ENCODE measurements at regions not wholly inside any gene's neighbourhood (a gene's known extent, or its start where the extent isn't known, plus 50 kb on each side); places are given as distances from the start of the nearest gene placed in this dataset.
"Not testable (repeated sequence)": the region's sequence is repeated elsewhere in the genome, so short reads cannot be mapped to it uniquely, and the experiment has no call there.

GRCh38 chr2:3899536-3900155, 196.3 kb downstream of the DCDC2C start:
- H3K4me3 ChIP-seq (ENCODE audit: low read depth, low read length) = no peak overlapping the region
- no peak for TF ChIP-seq CTCF (IDR thresholded peaks at IDR 0.05; ENCODE audit: insufficient read depth, low read length, severe bottlenecking)

GRCh38 chr2:3902131-3902530, 198.8 kb downstream of the DCDC2C start:
- Histone ChIP-seq H3K4me3 (ENCODE audit: low read depth, low read length) (no peak overlapping the region), H3K27me3 (ENCODE audit: control insufficient read depth, insufficient read depth, low read length) (no peaks in the 10 kb centered on the region), H3K36me3 (ENCODE audit: control insufficient read depth, insufficient read depth, low read length) (no peaks in the 10 kb centered on the region)
- no peak for TF ChIP-seq CTCF (IDR thresholded peaks at IDR 0.05; ENCODE audit: insufficient read depth, low read length, severe bottlenecking)
- DNase-seq (ENCODE audit: low read depth) (no peak), FAIRE-seq (no peak)

More at GRCh38 chr2:3899536-3900155, 196.3 kb downstream of the DCDC2C start:
- H3K36me3 ChIP-seq (ENCODE audit: control insufficient read depth, insufficient read depth, low read length) = no peaks in the 10 kb centered on the region
- FAIRE-seq (no peak), DNase-seq (ENCODE audit: low read depth) (no peak)
- no peaks in the 10 kb centered on the region for H3K27me3 ChIP-seq (ENCODE audit: control insufficient read depth, insufficient read depth, low read length)

- no peaks in the 10 kb centered on the region for H3K27me3 ChIP-seq (ENCODE audit: control insufficient read depth, insufficient read depth, low read length)
- TF ChIP-seq CTCF (IDR thresholded peaks at IDR 0.05; ENCODE audit: insufficient read depth, low read length, severe bottlenecking) = no peak
- no peaks in the 10 kb centered on the region for H3K36me3 ChIP-seq (ENCODE audit: control insufficient read depth, insufficient read depth, low read length)
- no peak overlapping the region for H3K4me3 ChIP-seq (ENCODE audit: low read depth, low read length)
- FAIRE-seq = no peak
- DNase-seq (ENCODE audit: low read depth) = no peak
Observed at GRCh38 chr2:3904061-3904460, 200.7 kb downstream of the DCDC2C start.

- not testable (repeated sequence) for FAIRE-seq; H3K36me3 ChIP-seq (ENCODE audit: control insufficient read depth, insufficient read depth, low read length); H3K27me3 ChIP-seq (ENCODE audit: control insufficient read depth, insufficient read depth, low read length); H3K4me3 ChIP-seq (ENCODE audit: low read depth, low read length); DNase-seq (ENCODE audit: low read depth)
Observed at GRCh38 chr2:3908498-3908897, 205.1 kb downstream of the DCDC2C start.

GRCh38 chr2:3911882-3912455, 208.6 kb downstream of the DCDC2C start:
- Histone ChIP-seq H3K36me3 (ENCODE audit: control insufficient read depth, insufficient read depth, low read length) (no peaks in the 10 kb centered on the region), H3K4me3 (ENCODE audit: low read depth, low read length) (no peak overlapping the region), H3K27me3 (ENCODE audit: control insufficient read depth, insufficient read depth, low read length) (no peaks in the 10 kb centered on the region)
- TF ChIP-seq CTCF (IDR thresholded peaks at IDR 0.05; ENCODE audit: insufficient read depth, low read length, severe bottlenecking) = no peak
- FAIRE-seq = no peak
- no peak for DNase-seq (ENCODE audit: low read depth)

- H3K36me3 ChIP-seq (ENCODE audit: control insufficient read depth, insufficient read depth, low read length) = no peaks in the 10 kb centered on the region
- FAIRE-seq (no peak), DNase-seq (ENCODE audit: low read depth) (no peak)
- TF ChIP-seq CTCF (IDR thresholded peaks at IDR 0.05; ENCODE audit: insufficient read depth, low read length, severe bottlenecking) = no peak
- no peak overlapping the region for H3K4me3 ChIP-seq (ENCODE audit: low read depth, low read length)
- H3K27me3 ChIP-seq (ENCODE audit: control insufficient read depth, insufficient read depth, low read length) = no peaks in the 10 kb centered on the region
Observed at GRCh38 chr2:3913166-3913565, 209.8 kb downstream of the DCDC2C start.
